OCI-LY3 (cell line): ENCODE measurements at regions not wholly inside any gene's neighbourhood (a gene's known extent, or its start where the extent isn't known, plus 50 kb on each side); places are given as distances from the start of the nearest gene placed in this dataset.

ENCODE experiments used
- H2AFZ ChIP-seq: fragments of 200-600, 300-600 bp; shearing (Covaris generic); 2 replicates; pipeline ENCODE4 v1.6.0; 2014; ENCODE audit warnings: antibody characterized with exemption, low read depth, low read length
- H3K27ac ChIP-seq: fragments of 200-600, 300-600 bp; sonication (generic); 2 replicates; pipeline ENCODE4 v1.5.1; 2014; ENCODE audit warnings: mild to moderate bottlenecking, low read length, moderate library complexity, mixed read lengths
- H3K27me3 ChIP-seq: fragments of 200-600, 300-600 bp; sonication (generic); 2 replicates; pipeline ENCODE4 v1.6.1; 2014; ENCODE audit warnings: low read depth, low read length, mixed read lengths
- H3K36me3 ChIP-seq: fragments of 200-600, 300-600 bp; sonication (generic); replicated peaks from 2 replicates; pipeline ENCODE3; 2014; ENCODE audit warnings: low read depth, low read length, mixed read lengths
- H3K4me1 ChIP-seq: fragments of 300-600, 200-600 bp; sonication (generic); 2 replicates; pipeline ENCODE4 v1.6.1; 2014; ENCODE audit warnings: low read length, mixed read lengths
- H3K4me2 ChIP-seq: fragments of 200-600, 300-600 bp; sonication (generic); 2 replicates; pipeline ENCODE4 v1.6.1; 2014; ENCODE audit warnings: low read length, mixed read lengths
- H3K4me3 ChIP-seq: fragments of 300-600, 200-600 bp; sonication (generic); 2 replicates; pipeline ENCODE4 v1.5.1; 2014; ENCODE audit warnings: antibody characterized with exemption, mild to moderate bottlenecking, low read length, moderate library complexity
- H3K79me2 ChIP-seq: fragments of 300-600, 200-600 bp; shearing (Covaris generic); 2 replicates; pipeline ENCODE4 v1.6.1; 2014; ENCODE audit warnings: mild to moderate bottlenecking, low read length, mixed read lengths
- H3K9ac ChIP-seq: fragments of 300-600, 200-600 bp; shearing (Covaris generic); 2 replicates; pipeline ENCODE4 v1.6.0; 2014; ENCODE audit warnings: mild to moderate bottlenecking, low read length, moderate library complexity
- H3K9me3 ChIP-seq: fragments of 200-600, 300-600 bp; shearing (Covaris generic); 2 replicates; pipeline ENCODE4 v1.6.1; 2014; ENCODE audit warnings: low read length, mixed read lengths; ENCODE audit not compliant: insufficient read depth
- H4K20me1 ChIP-seq: fragments of 200-600, 300-600 bp; sonication (generic); 2 replicates; pipeline ENCODE4 v1.6.1; 2016; ENCODE audit warnings: low read length, mixed read lengths; ENCODE audit not compliant: insufficient read depth
- EZH2phosphoT487 ChIP-seq: fragments of 200-600 bp; shearing (Covaris generic); IDR thresholded peaks from 2 replicates; pipeline ENCODE4 v1.6.1; 2018; ENCODE audit warnings: antibody characterized with exemption, mixed run types, low read depth
- TF ChIP-seq, protein P1 (sequence below): fragments of 200-600, 300-600 bp; sonication (generic); IDR thresholded peaks from 2 replicates; pipeline ENCODE4 v1.5.1; 2014; ENCODE audit warnings: antibody characterized with exemption, low read length, low read depth

GRCh38 chr2:160630801-160631590, 137.4 kb upstream of the RBMS1 start:
- no peaks in the 10 kb centered on the region for H3K27me3 ChIP-seq
- H3K9me3 ChIP-seq: no peaks in the 10 kb centered on the region
- no peak overlapping the region for H3K9ac ChIP-seq
- H3K4me2 ChIP-seq: no peak overlapping the region
- no peaks in the 10 kb centered on the region for H3K36me3 ChIP-seq
- H3K27ac ChIP-seq: no peak overlapping the region
- no peak overlapping the region for H3K4me3 ChIP-seq
- no peaks in the 10 kb centered on the region for H3K4me1 ChIP-seq
- no peak overlapping the region for H2AFZ ChIP-seq
- no peaks in the 10 kb centered on the region for H3K79me2 ChIP-seq
- TF ChIP-seq, protein P1, sequence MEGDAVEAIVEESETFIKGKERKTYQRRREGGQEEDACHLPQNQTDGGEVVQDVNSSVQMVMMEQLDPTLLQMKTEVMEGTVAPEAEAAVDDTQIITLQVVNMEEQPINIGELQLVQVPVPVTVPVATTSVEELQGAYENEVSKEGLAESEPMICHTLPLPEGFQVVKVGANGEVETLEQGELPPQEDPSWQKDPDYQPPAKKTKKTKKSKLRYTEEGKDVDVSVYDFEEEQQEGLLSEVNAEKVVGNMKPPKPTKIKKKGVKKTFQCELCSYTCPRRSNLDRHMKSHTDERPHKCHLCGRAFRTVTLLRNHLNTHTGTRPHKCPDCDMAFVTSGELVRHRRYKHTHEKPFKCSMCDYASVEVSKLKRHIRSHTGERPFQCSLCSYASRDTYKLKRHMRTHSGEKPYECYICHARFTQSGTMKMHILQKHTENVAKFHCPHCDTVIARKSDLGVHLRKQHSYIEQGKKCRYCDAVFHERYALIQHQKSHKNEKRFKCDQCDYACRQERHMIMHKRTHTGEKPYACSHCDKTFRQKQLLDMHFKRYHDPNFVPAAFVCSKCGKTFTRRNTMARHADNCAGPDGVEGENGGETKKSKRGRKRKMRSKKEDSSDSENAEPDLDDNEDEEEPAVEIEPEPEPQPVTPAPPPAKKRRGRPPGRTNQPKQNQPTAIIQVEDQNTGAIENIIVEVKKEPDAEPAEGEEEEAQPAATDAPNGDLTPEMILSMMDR: no peak
- no peaks in the 10 kb centered on the region for H4K20me1 ChIP-seq

DNA sequence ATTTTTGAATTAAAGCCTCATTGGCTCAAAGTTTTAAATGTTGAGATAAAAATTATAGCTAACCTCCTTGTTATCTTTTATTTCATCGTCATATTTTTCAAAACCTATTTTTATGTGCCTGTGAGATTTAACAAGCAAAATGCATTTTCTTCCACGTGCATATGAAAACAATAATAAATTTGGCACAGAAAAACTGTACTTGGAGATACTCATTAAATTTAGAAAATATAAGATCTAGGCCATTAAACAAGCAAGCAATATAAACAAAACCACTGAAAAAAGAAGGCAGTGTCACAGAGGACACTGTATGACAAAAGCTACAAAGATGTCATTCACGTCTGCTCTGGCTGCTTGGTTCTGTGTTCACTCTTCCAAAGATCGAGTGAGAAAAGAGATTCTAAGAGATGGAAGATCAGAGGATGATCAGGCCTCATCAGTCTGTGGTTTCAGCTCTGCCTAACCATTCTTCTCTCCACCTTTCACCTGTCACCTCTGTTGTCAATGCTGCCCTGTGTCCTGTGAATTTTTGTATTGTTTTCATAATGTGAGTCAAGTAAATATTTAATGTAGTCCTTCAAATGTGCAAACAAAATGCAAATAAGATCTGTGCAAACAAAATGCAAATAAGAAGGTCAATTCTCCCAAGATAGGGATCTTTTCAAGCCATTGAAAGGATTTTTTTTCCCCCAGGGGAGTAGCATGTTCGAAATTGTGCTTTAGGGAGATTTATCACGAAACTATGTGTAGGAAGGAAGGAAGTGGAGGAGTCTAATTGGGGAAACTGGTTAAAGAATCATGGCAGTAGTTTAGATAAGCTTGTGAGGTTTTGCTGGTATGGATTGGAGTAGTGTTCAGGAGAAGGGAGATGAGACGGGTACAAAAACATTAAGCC, 138.7 kb upstream of the RBMS1 start:
- H3K4me1 ChIP-seq: no peaks in the 10 kb centered on the region
- H4K20me1 ChIP-seq: no peaks in the 10 kb centered on the region
- H3K27me3 ChIP-seq: no peaks in the 10 kb centered on the region
- H3K9me3 ChIP-seq: no peaks in the 10 kb centered on the region
- no peaks in the 10 kb centered on the region for H3K79me2 ChIP-seq
- TF ChIP-seq EZH2phosphoT487: no peak
- TF ChIP-seq, protein P1: no peak
- H3K4me3 ChIP-seq: no peak overlapping the region
- no peak overlapping the region for H3K4me2 ChIP-seq
- H2AFZ ChIP-seq: no peak overlapping the region
- no peaks in the 10 kb centered on the region for H3K36me3 ChIP-seq
- no peak overlapping the region for H3K27ac ChIP-seq
- H3K9ac ChIP-seq: no peak overlapping the region

DNA sequence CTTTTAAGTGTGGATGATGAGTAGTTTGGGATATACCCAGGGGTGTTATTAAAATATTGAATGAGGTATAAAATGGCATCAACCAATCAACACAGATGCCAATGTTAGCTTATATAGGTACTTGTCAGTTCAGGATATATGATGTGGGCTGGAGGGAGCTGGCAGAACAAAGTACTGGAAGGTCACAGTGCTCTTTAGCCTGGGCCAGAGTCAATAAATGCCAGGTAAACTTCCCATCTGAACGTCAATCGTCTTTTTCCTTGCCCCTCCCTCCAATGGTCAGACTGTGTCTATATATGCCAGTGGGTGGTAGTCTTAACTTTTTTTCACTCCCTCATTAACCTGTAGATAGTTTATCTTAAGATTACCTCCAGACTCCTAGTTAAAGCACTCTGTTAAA, 140.8 kb upstream of the RBMS1 start:
- H3K4me3 ChIP-seq: no peak overlapping the region
- no peak overlapping the region for H3K4me2 ChIP-seq
- H4K20me1 ChIP-seq: no peaks in the 10 kb centered on the region
- peaks cover 1% of the 10 kb centered on the region; the same call in 1 of the 2 replicates for H3K9me3 ChIP-seq
- no peaks in the 10 kb centered on the region for H3K27me3 ChIP-seq
- TF ChIP-seq, protein P1: no peak
- no peak for TF ChIP-seq EZH2phosphoT487
- no peak overlapping the region for H2AFZ ChIP-seq
- no peaks in the 10 kb centered on the region for H3K79me2 ChIP-seq
- H3K4me1 ChIP-seq: no peaks in the 10 kb centered on the region
- H3K36me3 ChIP-seq: no peaks in the 10 kb centered on the region
- H3K9ac ChIP-seq: no peak overlapping the region
- H3K27ac ChIP-seq: no peak overlapping the region

DNA sequence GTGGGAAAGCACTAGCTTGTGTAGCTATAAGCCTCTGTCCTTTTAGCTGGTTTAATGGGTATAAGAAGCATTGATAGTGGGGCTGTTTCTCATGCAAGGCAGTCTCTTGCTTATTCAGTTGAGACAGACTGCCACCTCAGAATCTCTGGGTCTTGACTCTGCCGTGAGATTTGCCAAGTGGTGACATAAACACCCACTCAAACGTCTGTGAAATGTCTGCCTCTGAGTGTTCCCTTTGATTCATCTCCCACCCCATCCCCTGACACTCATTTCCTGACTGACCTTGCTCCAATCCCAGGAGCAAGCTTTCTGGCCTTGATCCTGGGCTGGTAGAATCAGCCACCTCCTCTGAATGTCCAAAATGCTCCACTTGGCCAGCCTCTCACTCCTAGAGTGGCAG, 141.9 kb upstream of the RBMS1 start:
- Histone ChIP-seq H3K4me2 (no peak overlapping the region), H3K27ac (no peak overlapping the region), H3K4me1 (no peaks in the 10 kb centered on the region), H3K9ac (no peak overlapping the region), H3K9me3 (peaks cover 5% of the 10 kb centered on the region; the same call in 1 of the 2 replicates), H3K79me2 (no peaks in the 10 kb centered on the region), H3K4me3 (no peak overlapping the region), H2AFZ (no peak overlapping the region), H4K20me1 (no peaks in the 10 kb centered on the region), H3K27me3 (no peaks in the 10 kb centered on the region), H3K36me3 (no peaks in the 10 kb centered on the region)
- TF ChIP-seq EZH2phosphoT487: no peak
- TF ChIP-seq, protein P1: no peak
